ENCODE measurements at regions not wholly inside any gene's neighbourhood (a gene's known extent, or its start where the extent isn't known, plus 50 kb on each side); places are given as distances from the start of the nearest gene placed in this dataset.
"Not testable (repeated sequence)": the region's sequence is repeated elsewhere in the genome, so short reads cannot be mapped to it uniquely, and the experiment has no call there.

- FAIRE-seq: no peak
Measured at GRCh38 chr15:59894835-59895234, 109.3 kb upstream of the FOXB1 start.

- no peak for FAIRE-seq
Measured at GRCh38 chr15:59892985-59893384, 111.1 kb upstream of the FOXB1 start.

GRCh38 chr15:59887870-59888269, 116.2 kb upstream of the FOXB1 start:
- FAIRE-seq: not testable (repeated sequence)

GRCh38 chr15:59887211-59887610, 116.9 kb upstream of the FOXB1 start:
- no peak for FAIRE-seq

GRCh38 chr15:59886441-59886840, 117.7 kb upstream of the FOXB1 start:
- no peak for FAIRE-seq

- FAIRE-seq: no peak
Measured at GRCh38 chr15:59885832-59886231, 118.3 kb upstream of the FOXB1 start.

- FAIRE-seq: no peak
Measured at GRCh38 chr15:59879506-59880265, 124.4 kb upstream of the FOXB1 start.

GRCh38 chr15:59876140-59876539, 128.0 kb upstream of the FOXB1 start:
- FAIRE-seq: no peak

- FAIRE-seq: no peak
Measured at GRCh38 chr15:59873644-59874272, 130.4 kb upstream of the FOXB1 start.

GRCh38 chr15:59867086-59867855, 136.8 kb upstream of the FOXB1 start:
- FAIRE-seq: no peak

- no peak for FAIRE-seq
Measured at GRCh38 chr15:59866642-59867041, 137.5 kb upstream of the FOXB1 start.

- no peak for FAIRE-seq
Measured at GRCh38 chr15:59862191-59863155, 141.6 kb upstream of the FOXB1 start.

- no peak for FAIRE-seq
Measured at GRCh38 chr15:59847968-59848367, 156.1 kb upstream of the FOXB1 start.

- FAIRE-seq: no peak
Measured at GRCh38 chr15:59845942-59846499, 156.9 kb upstream of the BNIP2 start.

GRCh38 chr15:59843609-59844008, 154.5 kb upstream of the BNIP2 start:
- no peak for FAIRE-seq

GRCh38 chr15:59841036-59841435, 151.9 kb upstream of the BNIP2 start:
- FAIRE-seq: no peak

GRCh38 chr15:59839906-59840305, 150.8 kb upstream of the BNIP2 start:
- FAIRE-seq: no peak

GRCh38 chr15:59838900-59839299, 149.8 kb upstream of the BNIP2 start:
- no peak for FAIRE-seq

GRCh38 chr15:59835776-59836175, 146.7 kb upstream of the BNIP2 start:
- FAIRE-seq: no peak

- FAIRE-seq: no peak
Measured at GRCh38 chr15:59834528-59834927, 145.4 kb upstream of the BNIP2 start.

GRCh38 chr15:59833366-59833765, 144.2 kb upstream of the BNIP2 start:
- FAIRE-seq: no peak

- FAIRE-seq: no peak
Measured at GRCh38 chr15:59830873-59831272, 141.8 kb upstream of the BNIP2 start.
